GM21390 (cell line): ENCODE measurements at regions not wholly inside any gene's neighbourhood (a gene's known extent, or its start where the extent isn't known, plus 50 kb on each side); places are given as distances from the start of the nearest gene placed in this dataset.
"Not testable (repeated sequence)": the region's sequence is repeated elsewhere in the genome, so short reads cannot be mapped to it uniquely, and the experiment has no call there.

Source experiments
- ATAC-seq: cut with Tn5 transposase; IDR thresholded peaks from one replicate; pipeline ENCODE4 v1.9.1; 2021; ENCODE audit not compliant: unreplicated experiment

GRCh38 chr1:117753232-117753631 is 147.4 kb downstream of the TENT5C start:
- ATAC-seq = no peak

DNA sequence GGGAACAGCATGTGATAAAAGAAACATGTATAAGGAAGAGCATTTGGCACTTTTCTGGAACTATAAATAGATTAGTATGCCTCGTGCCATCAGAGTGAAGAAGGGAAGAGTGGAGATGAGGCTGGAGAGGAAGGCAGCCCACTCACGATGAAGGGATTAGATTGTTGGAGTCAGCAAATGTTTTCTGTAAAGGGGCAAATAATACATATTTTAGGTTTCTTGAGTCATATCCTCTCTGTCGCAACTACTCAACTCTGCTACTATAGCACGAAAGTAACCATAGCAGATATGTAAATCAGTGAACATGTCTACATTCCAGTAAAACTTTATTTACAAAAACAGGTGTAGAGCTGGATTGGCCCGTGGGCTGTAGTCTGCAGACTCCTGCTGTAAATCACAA is 147.8 kb downstream of the TENT5C start:
- ATAC-seq = no peak

GRCh38 chr1:117754061-117754969 is 148.5 kb downstream of the TENT5C start:
- no peak for ATAC-seq

DNA sequence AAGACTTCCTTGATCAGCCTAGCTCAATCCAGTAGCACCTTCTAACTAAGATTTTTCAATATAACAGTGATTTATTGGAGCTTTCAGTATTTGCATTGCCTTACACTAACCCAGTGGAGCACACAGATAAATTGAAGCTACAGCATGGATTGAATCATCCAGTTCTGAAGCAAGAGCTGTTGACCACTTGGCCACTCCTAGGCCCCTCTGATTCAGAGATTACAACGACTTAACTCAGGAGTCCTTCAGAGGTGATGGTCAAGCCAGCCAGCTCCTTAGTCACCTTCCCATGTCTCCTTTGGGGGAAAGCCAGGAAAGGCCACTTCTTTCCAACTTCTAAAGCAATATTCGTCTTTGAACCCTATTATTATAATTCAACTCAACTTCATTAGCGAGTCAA is 151.8 kb downstream of the TENT5C start:
- ATAC-seq = no peak

- peak; percentile 88 for ATAC-seq
Measured at GRCh38 chr1:117758444-117759316, 152.8 kb downstream of the TENT5C start.

- ATAC-seq = no peak
Measured at GRCh38 chr1:117759535-117759934, 153.7 kb downstream of the TENT5C start.

DNA sequence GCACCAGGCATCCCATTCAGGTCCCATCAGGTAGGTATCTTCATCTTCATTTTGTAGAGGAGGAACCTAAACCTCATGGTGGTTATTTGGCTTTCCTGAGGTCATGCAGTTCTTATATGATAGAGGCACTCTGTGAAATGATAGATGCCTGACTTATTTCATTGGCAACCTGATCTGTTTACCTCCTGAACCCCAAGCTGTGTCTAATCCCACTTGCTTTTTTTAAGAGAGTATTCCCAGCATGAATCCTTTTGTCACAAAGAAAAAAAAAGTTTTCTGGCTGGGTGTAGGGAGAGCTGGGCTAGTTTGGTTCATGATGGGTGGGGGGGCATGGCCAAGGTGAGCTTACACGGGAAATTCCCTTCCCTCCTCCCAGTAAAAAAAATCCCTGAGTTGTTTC is 154.2 kb downstream of the TENT5C start:
- no peak for ATAC-seq

GRCh38 chr1:117760485-117760884 is 154.6 kb downstream of the TENT5C start:
- ATAC-seq = no peak

- ATAC-seq = not testable (repeated sequence)
Measured at GRCh38 chr1:117767756-117768155, 161.7 kb downstream of the GDAP2 start.

DNA sequence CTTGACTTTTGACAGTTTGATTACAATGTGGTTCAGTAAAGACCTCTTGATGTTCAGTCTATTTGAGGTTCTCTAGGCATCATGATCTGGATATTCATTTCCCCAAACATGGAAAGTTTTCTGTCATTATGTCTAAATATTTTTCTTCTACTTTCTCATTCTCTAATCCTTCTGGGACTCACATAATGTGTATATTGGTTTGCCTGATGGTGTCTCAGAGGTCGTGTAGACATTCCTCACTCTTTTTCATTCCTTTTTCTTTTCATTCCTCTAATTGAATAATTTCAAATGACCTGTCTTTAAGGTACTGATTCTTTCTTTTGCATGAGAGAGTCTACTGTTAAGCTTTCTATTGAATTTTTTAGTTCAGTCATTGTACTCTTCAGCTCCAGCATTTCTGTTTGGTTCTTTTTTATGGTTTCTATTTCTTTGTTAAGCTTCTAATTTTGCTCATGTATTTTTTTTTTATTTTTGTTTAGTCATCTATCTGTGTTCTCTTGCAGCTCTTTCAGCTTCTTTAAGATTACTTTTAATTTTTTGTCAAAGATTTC is 158.4 kb downstream of the GDAP2 start:
- ATAC-seq = no peak

GRCh38 chr1:117779364-117779763 is 150.1 kb downstream of the GDAP2 start:
- no peak for ATAC-seq

- no peak for ATAC-seq
Measured at GRCh38 chr1:117780687-117781475, 148.5 kb downstream of the GDAP2 start.

DNA sequence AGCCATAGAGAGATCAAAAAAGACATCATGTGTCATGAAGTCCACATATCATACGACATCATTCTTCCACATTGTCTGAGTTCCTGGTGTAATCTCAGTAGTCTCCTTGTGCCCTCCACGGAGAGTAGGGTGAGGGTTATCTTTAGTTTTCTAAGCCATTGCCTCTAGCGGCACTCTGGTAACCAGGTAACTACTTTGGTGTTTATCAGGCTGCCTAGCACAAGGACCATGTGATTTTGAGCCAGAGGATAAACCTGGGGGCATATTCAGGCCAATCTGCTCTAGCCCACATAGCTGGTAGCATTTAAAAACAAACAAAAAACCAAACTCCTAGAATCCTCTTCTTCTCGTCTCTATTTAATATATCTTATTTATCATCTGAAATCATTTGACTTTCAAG is 147.4 kb downstream of the GDAP2 start:
- ATAC-seq = no peak

- ATAC-seq = no peak
Measured at GRCh38 chr1:117783606-117784396, 145.6 kb downstream of the GDAP2 start.

GRCh38 chr1:117788014-117788413 is 141.4 kb downstream of the GDAP2 start:
- no peak for ATAC-seq

DNA sequence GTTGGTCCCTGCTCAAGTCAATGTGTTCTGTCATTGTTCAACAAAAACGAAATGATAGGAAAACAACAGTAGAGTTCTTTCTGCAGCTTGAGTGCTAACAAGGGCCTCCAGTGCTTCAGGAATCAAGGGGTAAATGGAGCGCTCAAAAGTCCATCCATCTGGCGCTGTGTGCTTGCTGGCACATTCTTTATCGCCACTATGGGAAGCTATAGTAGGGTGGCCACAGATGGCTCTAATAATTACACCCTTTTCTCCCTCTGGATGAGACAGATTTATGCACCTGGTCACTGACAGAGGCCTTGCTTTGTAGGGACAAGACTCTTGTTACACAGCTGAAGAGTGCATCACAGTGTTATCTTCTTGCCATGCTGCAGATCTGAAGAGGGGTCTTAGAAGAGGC is 136.0 kb downstream of the GDAP2 start:
- no peak for ATAC-seq

DNA sequence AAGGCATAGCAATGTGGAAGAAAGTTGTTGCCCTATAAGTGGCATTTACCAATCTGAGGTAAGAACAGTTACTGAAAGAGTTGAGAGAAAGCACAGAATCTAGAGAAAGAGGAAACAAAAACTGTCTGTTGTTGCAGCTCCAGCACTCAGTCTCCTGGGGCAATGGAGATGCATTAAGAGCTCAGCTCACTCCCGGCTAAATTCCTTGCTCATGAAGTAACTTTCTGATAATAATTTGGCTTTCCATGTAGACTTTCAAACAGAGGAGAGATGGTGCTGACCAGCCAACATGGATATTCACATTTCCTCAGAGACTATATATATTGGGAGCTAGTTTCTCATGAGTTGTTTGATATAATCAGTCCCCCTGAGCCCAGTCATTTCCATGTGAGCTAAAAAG is 135.3 kb downstream of the GDAP2 start:
- ATAC-seq = no peak

- ATAC-seq = no peak
Measured at GRCh38 chr1:117795190-117795589, 134.2 kb downstream of the GDAP2 start.

- no peak for ATAC-seq
Measured at GRCh38 chr1:117795792-117796191, 133.6 kb downstream of the GDAP2 start.

- ATAC-seq = no peak
Measured at GRCh38 chr1:117796226-117796625, 133.2 kb downstream of the GDAP2 start.
